WTC11 (cell line): ENCODE measurements at regions not wholly inside any gene's neighbourhood (a gene's known extent, or its start where the extent isn't known, plus 50 kb on each side); places are given as distances from the start of the nearest gene placed in this dataset.

ENCODE experiments used
- ATF3 ChIP-seq: sonication (generic); formaldehyde crosslinking; conservative IDR thresholded peaks from 2 replicates; pipeline ENCODE4 v1.8.1; 2022; ENCODE audit warnings: mild to moderate bottlenecking, missing genetic modification reagents
- CREB1 ChIP-seq: sonication (generic); formaldehyde crosslinking; IDR thresholded peaks from 2 replicates; pipeline ENCODE4 v1.8.0; 2023; ENCODE audit warnings: mild to moderate bottlenecking, missing genetic modification reagents
- CTCF ChIP-seq: fragments of 200-600 bp; IDR thresholded peaks from 2 replicates; pipeline ENCODE4 v1.8.0; 2022; ENCODE audit warnings: antibody characterized with exemption
- FOXJ3 ChIP-seq: sonication (generic); formaldehyde crosslinking; IDR thresholded peaks from 2 replicates; pipeline ENCODE4 v1.9.0; 2021; ENCODE audit warnings: missing genetic modification reagents, mild to moderate bottlenecking, borderline replicate concordance
- HMGXB4 ChIP-seq: sonication (generic); formaldehyde crosslinking; IDR thresholded peaks from 2 replicates; pipeline ENCODE4 v1.8.1; 2023; ENCODE audit warnings: mild to moderate bottlenecking, moderate library complexity, missing genetic modification reagents
- SP1 ChIP-seq: sonication (generic); formaldehyde crosslinking; conservative IDR thresholded peaks from 2 replicates; pipeline ENCODE4 v1.8.1; 2022; ENCODE audit warnings: missing genetic modification reagents
- TP53 ChIP-seq: sonication (generic); formaldehyde crosslinking; IDR thresholded peaks from 2 replicates; pipeline ENCODE4 v1.8.1; 2023; ENCODE audit warnings: mild to moderate bottlenecking, missing genetic modification reagents
- ZNF263 ChIP-seq: sonication (generic); formaldehyde crosslinking; IDR thresholded peaks from 2 replicates; pipeline ENCODE4 v1.8.1; 2022; ENCODE audit warnings: low read depth, mild to moderate bottlenecking, moderate library complexity, missing genetic modification reagents
- ZNF512 ChIP-seq: sonication (generic); formaldehyde crosslinking; IDR thresholded peaks from 2 replicates; pipeline ENCODE4 v1.8.1; 2022; ENCODE audit warnings: missing genetic modification reagents, borderline replicate concordance

- no peak for TF ChIP-seq CTCF
- no peak for TF ChIP-seq HMGXB4 (CRISPR knock-in tag)
- no peak for TF ChIP-seq ZNF263 (CRISPR knock-in tag)
- TF ChIP-seq ZNF512 (CRISPR knock-in tag), result no peak
- TF ChIP-seq FOXJ3 (CRISPR knock-in tag), result no peak
- TF ChIP-seq SP1 (CRISPR knock-in tag), result no peak
- TF ChIP-seq CREB1 (CRISPR knock-in tag), result no peak
- no peak for TF ChIP-seq TP53 (CRISPR knock-in tag)
- TF ChIP-seq ATF3 (CRISPR knock-in tag), result no peak
These were observed 89.4 kb upstream of the PAK5 start for GRCh38 chr20:9928281-9928737.
